Keratinocyte (primary cell): ENCODE measurements at regions not wholly inside any gene's neighbourhood (a gene's known extent, or its start where the extent isn't known, plus 50 kb on each side); places are given as distances from the start of the nearest gene placed in this dataset.
"Not testable (repeated sequence)": the region's sequence is repeated elsewhere in the genome, so short reads cannot be mapped to it uniquely, and the experiment has no call there.

Experiments
- DNase-seq: peaks from one replicate; pipeline ENCODE4 v3.0.0-alpha.2; 2011; ENCODE audit warnings: low read depth, missing footprints, low spot score
- FAIRE-seq: peaks from 2 replicates; lab custom pipeline; 2011; peaks lifted over from hg19 to GRCh38; lab: Jason Lieb, UNC
- H2AFZ ChIP-seq: 2 replicates; pipeline ENCODE4 v1.6.0; 2012; ENCODE audit warnings: low read length, control low read depth, inconsistent platforms; ENCODE audit not compliant: control insufficient read depth
- H3K27ac ChIP-seq: 2 replicates; pipeline ENCODE4 v1.5.1; 2011; ENCODE audit warnings: low read length; ENCODE audit not compliant: control insufficient read depth, insufficient read depth
- H3K27me3 ChIP-seq: 3 replicates; pipeline ENCODE4 v1.6.0; 2011; ENCODE audit warnings: low read length; ENCODE audit not compliant: control insufficient read depth, insufficient read depth; ENCODE audit errors: extremely low read depth
- H3K36me3 ChIP-seq, 2 experiments: 2 replicates in 1 of 2; 3 replicates in 1 of 2; pipeline ENCODE4 v1.5.1; 2011; ENCODE audit warnings: low read length in 2 of 2, mild to moderate bottlenecking in 1 of 2; ENCODE audit not compliant: control insufficient read depth in 2 of 2, insufficient read depth in 2 of 2; ENCODE audit errors: extremely low read depth in 1 of 2
- H3K4me1 ChIP-seq: 3 replicates; pipeline ENCODE4 v1.5.1; 2011; ENCODE audit warnings: low read length; ENCODE audit not compliant: control insufficient read depth, insufficient read depth; ENCODE audit errors: extremely low read depth
- H3K4me2 ChIP-seq: 3 replicates; pipeline ENCODE4 v1.6.0; 2011; ENCODE audit warnings: low read depth, low read length; ENCODE audit not compliant: control insufficient read depth, insufficient read depth; ENCODE audit errors: extremely low read depth
- H3K4me3 ChIP-seq, 3 experiments: fragments of 200-600 bp in 1 of 3; sonication (generic) in 1 of 3; 2 replicates in 2 of 3; 3 replicates in 1 of 3; pipeline ENCODE4 v1.5.1; 2011 to 2016; ENCODE audit warnings: low read length in 3 of 3, mild to moderate bottlenecking in 3 of 3, control low read depth in 2 of 3, inconsistent platforms in 1 of 3, low read depth in 1 of 3, mixed read lengths in 1 of 3, mixed run types in 1 of 3, moderate library complexity in 1 of 3; ENCODE audit not compliant: control insufficient read depth in 2 of 3, insufficient read depth in 2 of 3; ENCODE audit errors: extremely low read depth in 1 of 3
- H3K79me2 ChIP-seq: 2 replicates; pipeline ENCODE4 v1.6.0; 2012; ENCODE audit warnings: low read length; ENCODE audit not compliant: control insufficient read depth, insufficient read depth
- H3K9ac ChIP-seq: 3 replicates; pipeline ENCODE4 v1.6.0; 2011; ENCODE audit warnings: low read length; ENCODE audit not compliant: control insufficient read depth, insufficient read depth; ENCODE audit errors: extremely low read depth
- H3K9me1 ChIP-seq: 3 replicates; pipeline ENCODE4 v1.6.0; 2011; ENCODE audit warnings: low read length; ENCODE audit not compliant: control insufficient read depth, insufficient read depth; ENCODE audit errors: extremely low read depth
- H3K9me3 ChIP-seq: 2 replicates; pipeline ENCODE4 v1.5.1; 2012; ENCODE audit warnings: low read depth, low read length; ENCODE audit not compliant: control insufficient read depth
- H4K20me1 ChIP-seq: 3 replicates; pipeline ENCODE4 v1.6.0; 2011; ENCODE audit warnings: low read length; ENCODE audit not compliant: control insufficient read depth, insufficient read depth; ENCODE audit errors: extremely low read depth
- CTCF ChIP-seq, 3 experiments: IDR thresholded peaks in 1 of 3; conservative IDR thresholded peaks in 1 of 3; optimal IDR thresholded peaks in 1 of 3; 2 replicates in 2 of 3; 3 replicates in 1 of 3; pipeline versions ENCODE3 to v1.5.1; 2011; ENCODE audit warnings: low read length in 3 of 3, mild to moderate bottlenecking in 3 of 3, moderate library complexity in 2 of 3, control low read depth in 1 of 3, inconsistent platforms in 1 of 3; ENCODE audit not compliant: insufficient read depth in 2 of 3; ENCODE audit errors: extremely low read depth in 1 of 3
- EZH2 ChIP-seq: IDR thresholded peaks from one replicate; pipeline ENCODE4 v1.6.1; 2012; ENCODE audit warnings: inconsistent platforms, mild to moderate bottlenecking, low read length, moderate library complexity
- dilution Hi-C: fragments of 300-500 bp; cut with MboI; formaldehyde crosslinking; loops from one replicate; pipeline ENCODE4 v1.7.0; 2020; ENCODE audit warnings: low sequenced_read_pairs; ENCODE audit not compliant: extremely low pct_ligation_motif_present

- no peaks in the 10 kb centered on the region for H3K27me3 ChIP-seq
- H3K27ac ChIP-seq: no peak overlapping the region
- no peaks in the 10 kb centered on the region for H3K36me3 ChIP-seq
- dilution Hi-C loops: no loop called here
- no peak for TF ChIP-seq CTCF (optimal IDR thresholded peaks at IDR 0.05 in 1 of 3, IDR thresholded peaks at IDR 0.05 in 1 of 3, conservative IDR thresholded peaks at IDR 0.05 in 1 of 3; ENCODE audit: extremely low read depth in 1 of 3, insufficient read depth in 2 of 3, low read length in 3 of 3)
- TF ChIP-seq EZH2: no peak
- H3K79me2 ChIP-seq: no peaks in the 10 kb centered on the region
- H3K4me3 ChIP-seq: no peak overlapping the region
- H3K9me1 ChIP-seq: no peaks in the 10 kb centered on the region
- no peaks in the 10 kb centered on the region for H3K9me3 ChIP-seq
- no peaks in the 10 kb centered on the region for H3K4me1 ChIP-seq
- FAIRE-seq (no peak), DNase-seq (no peak)
- H2AFZ ChIP-seq: no peak overlapping the region
- H3K9ac ChIP-seq: no peak overlapping the region
- H4K20me1 ChIP-seq: no peaks in the 10 kb centered on the region
- H3K4me2 ChIP-seq: no peak overlapping the region
These were observed 124.2 kb upstream of the ABI3BP start for GRCh38 chr3:101117465-101117864.

DNA sequence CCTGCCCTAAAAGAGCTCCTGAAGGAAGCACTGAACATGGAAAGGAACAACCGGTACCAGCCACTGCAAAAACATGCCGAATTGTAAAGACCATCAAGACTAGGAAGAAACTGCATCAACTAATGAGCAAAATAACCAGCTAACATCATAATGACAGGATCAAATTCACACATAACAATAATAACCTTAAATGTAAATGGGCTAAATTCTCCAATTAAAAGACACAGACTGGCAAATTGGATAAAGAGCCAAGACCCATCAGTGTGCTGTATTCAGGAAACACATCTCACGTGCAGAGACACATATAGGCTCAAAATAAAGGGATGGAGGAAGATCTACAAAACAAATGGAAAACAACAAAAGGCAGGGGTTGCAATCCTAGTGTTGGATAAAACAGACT is 117.1 kb upstream of the ABI3BP start:
- H3K4me2 ChIP-seq, H3K9me1 ChIP-seq, H3K27ac ChIP-seq, FAIRE-seq, H3K36me3 ChIP-seq, H3K4me1 ChIP-seq, H3K9me3 ChIP-seq, H4K20me1 ChIP-seq, H3K9ac ChIP-seq, DNase-seq, H3K4me3 ChIP-seq, H2AFZ ChIP-seq, dilution Hi-C loops, H3K27me3 ChIP-seq, H3K79me2 ChIP-seq: not testable (repeated sequence)

DNA sequence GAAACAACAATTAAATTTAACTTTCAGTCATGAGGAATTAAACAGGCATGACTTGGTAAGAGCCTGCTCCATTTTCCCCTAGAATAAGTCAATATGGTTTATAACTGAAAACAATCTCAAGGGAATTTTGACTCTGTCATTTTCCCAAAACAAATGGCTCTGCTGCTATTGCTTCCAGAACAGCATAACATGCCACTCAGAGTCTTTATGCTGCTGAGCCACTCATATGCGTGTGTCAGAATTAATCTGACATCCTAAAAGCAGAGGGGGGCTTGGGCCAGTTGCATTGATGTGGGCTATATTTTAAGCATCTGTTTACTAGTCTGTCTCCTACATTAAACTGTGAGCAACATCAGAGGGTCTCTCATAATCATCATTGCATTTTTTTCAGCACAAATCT is 111.1 kb upstream of the ABI3BP start:
- Histone ChIP-seq H3K27ac (no peak overlapping the region), H3K27me3 (no peaks in the 10 kb centered on the region), H3K4me2 (no peak overlapping the region), H3K9me1 (no peaks in the 10 kb centered on the region), H3K4me3 (no peak overlapping the region), H4K20me1 (no peaks in the 10 kb centered on the region), H3K9me3 (no peaks in the 10 kb centered on the region), H3K36me3 (no peaks in the 10 kb centered on the region), H2AFZ (no peak overlapping the region), H3K4me1 (no peaks in the 10 kb centered on the region), H3K9ac (no peak overlapping the region), H3K79me2 (no peaks in the 10 kb centered on the region)
- FAIRE-seq (no peak), DNase-seq (no peak)
- no peak for TF ChIP-seq EZH2
- no peak for TF ChIP-seq CTCF (optimal IDR thresholded peaks at IDR 0.05 in 1 of 3, IDR thresholded peaks at IDR 0.05 in 1 of 3, conservative IDR thresholded peaks at IDR 0.05 in 1 of 3; ENCODE audit: extremely low read depth in 1 of 3, insufficient read depth in 2 of 3, low read length in 3 of 3)
- dilution Hi-C loops: no loop called here
